HCT116 (cell line): ENCODE measurements at regions not wholly inside any gene's neighbourhood (a gene's known extent, or its start where the extent isn't known, plus 50 kb on each side); places are given as distances from the start of the nearest gene placed in this dataset.

Experiments
- ATAC-seq: fragments of 200-7000 bp; cut with Tn5 transposase; 2 replicates; pipeline ENCODE4 v1.9.1; 2020; ENCODE audit warnings: mild to moderate bottlenecking, moderate library complexity
- BruUV-seq: library from RNA; stranded (reverse); fragments of 400-500 nt; replicated peaks from 2 replicates; lab custom pipeline; 2021; lab: Mats Ljungman, UMichigan
- CTCF ChIA-PET: fragments of 300-600 bp; sonication (Branson Sonifier 250); formaldehyde crosslinking; loops from one replicate; lab custom pipeline; 2021; ENCODE audit warnings: antibody characterized with exemption; lab: Charles Lee
- POLR2A ChIA-PET: fragments of 300-600, 350-600 bp; sonication (Branson Sonifier 250); formaldehyde crosslinking; loops from one replicate; lab custom pipeline; 2021; ENCODE audit warnings: antibody characterized with exemption; lab: Charles Lee
- RAD21 ChIA-PET, 2 experiments: fragments of 300-600 bp; sonication (Branson Sonifier 250); formaldehyde crosslinking; loops; one replicate each; lab custom pipeline; 2023; ENCODE audit warnings: low total read pairs in 2 of 2; ENCODE audit not compliant: uncharacterized antibody in 2 of 2, unreplicated experiment in 2 of 2, low non-redundant PET in 1 of 2; lab: Charles Lee
- DNase-seq: peaks from one replicate; pipeline ENCODE4 v3.0.0-alpha.2; 2010; ENCODE audit warnings: low read depth, low spot score
- H2AFZ ChIP-seq: fragments of 200-600 bp; shearing (Covaris generic), sonication (generic); 2 replicates; pipeline ENCODE4 v1.6.1; 2017; ENCODE audit warnings: low read depth, mixed run types, mixed read lengths, antibody characterized with exemption, low read length; ENCODE audit not compliant: poor library complexity, severe bottlenecking
- H3K27ac ChIP-seq: 2 replicates; pipeline ENCODE4 v1.5.1; 2012; ENCODE audit warnings: low read depth, low read length
- H3K27me3 ChIP-seq: fragments of 200-600 bp; sonication (generic); 2 replicates; pipeline ENCODE4 v1.6.1; 2016; ENCODE audit warnings: mixed run types, low read length, mixed read lengths; ENCODE audit not compliant: insufficient read depth
- H3K36me3 ChIP-seq, 2 experiments: fragments of 200-500 bp in 1 of 2; fragments of 200-600 bp in 1 of 2; sonication (Bioruptor generic) in 1 of 2; sonication (generic) in 1 of 2; 2 replicates each; pipeline versions ENCODE4 v1.5.1 to v1.6.1; 2014 to 2016; ENCODE audit warnings: low read length in 2 of 2, inconsistent platforms in 1 of 2, mixed read lengths in 1 of 2, mixed run types in 1 of 2; ENCODE audit not compliant: insufficient read depth in 2 of 2, control insufficient read depth in 1 of 2
- H3K4me1 ChIP-seq, 2 experiments: fragments of 200-600 bp in 1 of 2; sonication (generic) in 1 of 2; 2 replicates each; pipeline versions ENCODE4 v1.5.1 to v1.6.1; 2012 to 2017; ENCODE audit warnings: low read length in 2 of 2, inconsistent platforms in 1 of 2, mild to moderate bottlenecking in 1 of 2, mixed read lengths in 1 of 2, mixed run types in 1 of 2, moderate library complexity in 1 of 2; ENCODE audit not compliant: insufficient read depth in 2 of 2, control insufficient read depth in 1 of 2
- H3K4me2 ChIP-seq: fragments of 200-600 bp; sonication (generic); 2 replicates; pipeline ENCODE4 v1.6.1; 2017; ENCODE audit warnings: mixed run types, low read length, mixed read lengths
- H3K4me3 ChIP-seq, 2 experiments: fragments of 200-600 bp in 1 of 2; sonication (generic) in 1 of 2; replicated peaks in 1 of 2; 2 replicates each; pipeline ENCODE4 v1.5.1; 2011 to 2016; ENCODE audit warnings: low read length in 2 of 2, control low read depth in 1 of 2, low read depth in 1 of 2, mild to moderate bottlenecking in 1 of 2, mixed read lengths in 1 of 2, mixed run types in 1 of 2
- H3K79me2 ChIP-seq: fragments of 200-600 bp; sonication (generic); 2 replicates; pipeline ENCODE4 v1.6.1; 2017; ENCODE audit warnings: mild to moderate bottlenecking, mixed run types, low read length, moderate library complexity, mixed read lengths; ENCODE audit not compliant: insufficient read depth
- H3K9ac ChIP-seq: fragments of 200-600 bp; sonication (generic); 2 replicates; pipeline ENCODE4 v1.6.1; 2016; ENCODE audit warnings: low read length, mixed read lengths
- H3K9me2 ChIP-seq: fragments of 200-600 bp; sonication (generic), shearing (Covaris generic); 2 replicates; pipeline ENCODE4 v1.6.1; 2017; ENCODE audit warnings: mixed run types, mild to moderate bottlenecking, moderate library complexity; ENCODE audit not compliant: insufficient read depth
- H3K9me3 ChIP-seq, 2 experiments: fragments of 200-500 bp in 1 of 2; fragments of 200-600 bp in 1 of 2; sonication (Bioruptor generic) in 1 of 2; sonication (generic) in 1 of 2; 2 replicates each; pipeline ENCODE4 v1.6.1; 2014 to 2017; ENCODE audit warnings: low read length in 2 of 2, mixed read lengths in 2 of 2, inconsistent platforms in 1 of 2, low read depth in 1 of 2, mild to moderate bottlenecking in 1 of 2, mixed run types in 1 of 2, moderate library complexity in 1 of 2; ENCODE audit not compliant: control insufficient read depth in 1 of 2, insufficient read depth in 1 of 2
- H4K20me1 ChIP-seq: fragments of 200-600 bp; sonication (generic), shearing (Covaris generic); 2 replicates; pipeline ENCODE4 v1.6.1; 2017; ENCODE audit warnings: mixed run types, mild to moderate bottlenecking, moderate library complexity; ENCODE audit not compliant: insufficient read depth
- EZH2phosphoT487 ChIP-seq: fragments of 200-600 bp; IDR thresholded peaks from 2 replicates; pipeline ENCODE4 v1.6.1; 2018; ENCODE audit warnings: antibody characterized with exemption, borderline replicate concordance
- JUND ChIP-seq: IDR thresholded peaks from 2 replicates; pipeline ENCODE4 v1.6.1; 2012
- POLR2A ChIP-seq: IDR thresholded peaks from 2 replicates; pipeline ENCODE4 v1.7.0; 2011; ENCODE audit warnings: borderline replicate concordance; ENCODE audit not compliant: insufficient read depth, insufficient read length; ENCODE audit errors: extremely low read depth
- SIN3A ChIP-seq: IDR thresholded peaks from 2 replicates; pipeline ENCODE4 v1.6.1; 2012; ENCODE audit warnings: low read depth
- TCF7L2 ChIP-seq: IDR thresholded peaks from 2 replicates; pipeline ENCODE4 v1.7.0; 2011; ENCODE audit warnings: borderline replicate concordance, inconsistent platforms; ENCODE audit not compliant: insufficient read depth, insufficient read length; ENCODE audit errors: extremely low read depth
- YY1 ChIP-seq: IDR thresholded peaks from 2 replicates; pipeline ENCODE4 v1.6.1; 2011; ENCODE audit warnings: low read length, low read depth, moderate library complexity, mild to moderate bottlenecking; ENCODE audit not compliant: insufficient replicate concordance; ENCODE audit errors: extremely low read depth
- intact Hi-C: fragments of 100-400 bp; cut with micrococcal nuclease; formaldehyde crosslinking; loops from 2 replicates; pipeline ENCODE4 v1.10.0; 2022

- Histone ChIP-seq H3K36me3 (no peaks in the 10 kb centered on the region), H3K9me2 (no peaks in the 10 kb centered on the region), H3K9ac (no peak overlapping the region), H3K79me2 (no peaks in the 10 kb centered on the region), H3K27ac (no peak overlapping the region), H2AFZ (no peak overlapping the region), H3K9me3 (no peaks in the 10 kb centered on the region), H3K4me2 (no peak overlapping the region), H3K4me1 (no peaks in the 10 kb centered on the region), H4K20me1 (no peaks in the 10 kb centered on the region), H3K4me3 (no peak overlapping the region), H3K27me3 (no peaks in the 10 kb centered on the region)
- no TSS peak for BruUV-seq
- DNase-seq (no peak), ATAC-seq (no peak)
- CTCF ChIA-PET: no interaction called here
- RAD21 ChIA-PET: no interaction called here
- TF ChIP-seq TCF7L2: no peak
- TF ChIP-seq JUND: no peak
- TF ChIP-seq POLR2A: no peak
- POLR2A ChIA-PET: no interaction called here
- intact Hi-C loops: no loop called here
These were observed 140.9 kb downstream of the THBS2 start for GRCh38 chr6:169112483-169113320.

GRCh38 chr6:169111203-169111602, 142.4 kb downstream of the THBS2 start:
- no peaks in the 10 kb centered on the region for H3K27me3 ChIP-seq
- no peaks in the 10 kb centered on the region for H4K20me1 ChIP-seq
- TF ChIP-seq YY1: no peak
- TF ChIP-seq SIN3A: no peak
- TF ChIP-seq EZH2phosphoT487: no peak
- H3K9ac ChIP-seq: no peak overlapping the region
- H3K36me3 ChIP-seq: no peaks in the 10 kb centered on the region
- no TSS peak for BruUV-seq
- no peak overlapping the region for H3K4me3 ChIP-seq
- no peak overlapping the region for H2AFZ ChIP-seq
- H3K27ac ChIP-seq: no peak overlapping the region
- DNase-seq (no peak), ATAC-seq (no peak)
- intact Hi-C loops: no loop called here
- no peaks in the 10 kb centered on the region for H3K9me3 ChIP-seq
- POLR2A ChIA-PET: no interaction called here
- no peaks in the 10 kb centered on the region for H3K9me2 ChIP-seq
- RAD21 ChIA-PET: no interaction called here
- H3K79me2 ChIP-seq: no peaks in the 10 kb centered on the region
- CTCF ChIA-PET: no interaction called here
- no peaks in the 10 kb centered on the region for H3K4me1 ChIP-seq
- H3K4me2 ChIP-seq: no peak overlapping the region
